SKM-1 treated with dmso at 0.1 percent for 144 hours (cell line): ENCODE measurements at regions not wholly inside any gene's neighbourhood (a gene's known extent, or its start where the extent isn't known, plus 50 kb on each side); places are given as distances from the start of the nearest gene placed in this dataset.

Source experiments
- DNase-seq: peaks from one replicate; lab custom pipeline; 2025; ENCODE audit not compliant: unreplicated experiment; lab: John Stamatoyannopoulos, UW

DNA sequence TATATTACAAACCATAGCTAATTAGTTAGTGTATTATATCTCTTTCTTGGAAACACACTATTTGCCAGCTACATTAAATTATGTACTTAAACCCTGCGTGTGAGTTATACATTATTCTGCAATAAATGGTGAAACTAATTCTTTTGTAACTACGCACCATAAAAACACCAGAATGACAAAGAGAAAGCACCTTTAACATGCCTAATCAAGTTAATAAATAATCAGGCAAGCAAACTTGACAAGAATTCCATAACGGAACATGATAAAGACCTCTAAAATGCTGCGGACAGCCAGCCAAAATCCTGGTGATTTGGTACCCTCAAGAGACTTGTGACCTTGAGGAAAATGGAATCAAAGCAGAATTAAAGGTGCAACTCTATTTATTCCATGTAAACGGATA is 375.3 kb upstream of the KITLG start:
- DNase-seq: no peak

DNA sequence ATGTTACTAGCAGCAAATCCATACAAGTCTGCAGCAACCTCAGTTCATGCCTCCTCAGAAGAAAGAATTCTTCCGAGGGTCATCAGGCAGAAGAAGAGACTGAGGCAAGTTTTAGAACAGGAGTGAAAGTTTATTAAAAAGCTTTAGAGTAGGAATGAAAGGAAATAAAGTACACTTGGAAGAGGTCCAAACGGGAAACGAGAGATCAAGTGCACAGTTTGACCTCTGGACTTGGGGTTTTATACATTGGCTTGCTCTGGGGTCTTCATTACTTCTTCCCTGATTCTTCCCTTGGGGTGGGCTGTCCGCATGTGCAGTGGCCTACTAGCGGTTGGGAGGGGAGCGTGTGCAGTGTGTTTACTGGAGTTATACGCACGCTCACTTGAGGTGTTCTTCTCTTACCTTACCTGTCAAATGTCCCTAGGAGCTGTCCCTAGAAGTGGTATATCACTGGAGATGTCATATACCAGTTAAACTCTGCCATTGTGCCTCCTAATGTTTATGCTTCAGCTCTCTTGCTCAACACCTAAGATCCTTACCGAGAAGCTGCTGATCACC is 372.8 kb upstream of the KITLG start:
- DNase-seq: no peak

DNA sequence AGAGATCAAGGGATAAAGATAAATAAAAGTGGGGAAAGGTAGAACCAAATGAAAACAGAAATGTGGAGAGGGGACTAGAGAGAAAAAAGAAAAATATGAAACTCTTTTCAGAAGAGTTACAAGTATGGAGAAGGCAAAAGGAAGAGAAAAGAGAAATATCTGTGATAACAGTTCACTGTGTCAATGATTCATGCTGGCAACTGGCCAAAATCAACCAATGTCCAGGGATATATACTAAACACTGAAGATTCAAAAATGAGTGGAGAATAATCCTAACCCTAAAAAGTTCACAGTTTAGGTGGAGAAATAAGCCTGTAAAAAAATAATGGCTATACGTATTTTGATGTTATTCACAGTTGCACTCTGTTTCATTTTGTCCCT is 372.3 kb upstream of the KITLG start:
- no peak for DNase-seq

DNA sequence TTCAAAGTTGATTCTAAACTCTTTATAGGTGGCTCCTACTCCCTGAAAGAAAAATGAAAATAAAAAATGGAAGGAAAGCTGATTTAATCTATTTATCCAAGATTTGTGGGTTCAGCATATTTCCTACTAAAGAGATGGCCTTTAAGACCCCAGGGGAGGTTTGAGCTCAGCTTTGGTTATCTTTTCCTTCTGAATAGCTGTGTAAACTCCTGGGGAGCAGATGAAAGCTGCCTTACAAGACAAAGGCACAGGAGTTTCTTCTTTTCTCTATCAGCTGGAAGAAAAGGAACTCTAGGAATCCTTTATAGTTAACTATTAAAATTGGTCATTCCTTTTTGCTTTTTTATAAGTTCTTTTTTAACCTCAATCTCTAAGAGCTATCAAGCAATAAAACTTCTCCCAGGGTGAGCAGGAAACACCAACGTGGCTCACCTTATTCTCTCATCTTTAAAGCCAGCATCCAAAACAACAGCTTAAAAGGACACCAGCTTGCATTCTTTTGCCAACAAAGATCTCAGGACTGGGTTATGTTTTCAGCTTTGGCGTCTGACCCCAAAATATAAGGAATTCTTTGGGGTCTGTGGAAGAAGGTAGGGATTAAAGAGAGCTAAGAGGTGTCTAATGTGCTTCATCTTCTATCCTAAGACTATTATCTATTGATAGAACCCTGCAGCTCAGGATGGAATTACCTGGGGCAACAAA is 371.7 kb upstream of the KITLG start:
- DNase-seq: no peak

DNA sequence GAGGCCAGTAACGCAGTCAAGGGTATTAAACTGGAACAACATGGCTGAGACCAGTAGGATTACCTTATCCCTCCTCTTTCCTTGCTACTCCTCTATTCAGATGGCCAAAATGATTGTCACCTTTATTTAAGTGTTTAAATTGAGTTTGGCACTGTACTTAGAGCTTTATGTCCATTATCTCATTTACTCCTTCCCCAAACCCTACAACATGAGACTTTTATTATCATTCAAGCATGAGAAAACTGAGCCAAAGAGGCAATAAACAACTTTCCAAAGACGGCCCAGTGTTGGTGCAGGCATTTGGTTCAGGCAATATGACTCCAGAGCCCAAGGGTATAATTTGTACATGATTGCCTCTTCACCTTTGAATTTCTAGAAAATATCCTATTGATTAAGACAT is 370.9 kb upstream of the KITLG start:
- DNase-seq: no peak

DNA sequence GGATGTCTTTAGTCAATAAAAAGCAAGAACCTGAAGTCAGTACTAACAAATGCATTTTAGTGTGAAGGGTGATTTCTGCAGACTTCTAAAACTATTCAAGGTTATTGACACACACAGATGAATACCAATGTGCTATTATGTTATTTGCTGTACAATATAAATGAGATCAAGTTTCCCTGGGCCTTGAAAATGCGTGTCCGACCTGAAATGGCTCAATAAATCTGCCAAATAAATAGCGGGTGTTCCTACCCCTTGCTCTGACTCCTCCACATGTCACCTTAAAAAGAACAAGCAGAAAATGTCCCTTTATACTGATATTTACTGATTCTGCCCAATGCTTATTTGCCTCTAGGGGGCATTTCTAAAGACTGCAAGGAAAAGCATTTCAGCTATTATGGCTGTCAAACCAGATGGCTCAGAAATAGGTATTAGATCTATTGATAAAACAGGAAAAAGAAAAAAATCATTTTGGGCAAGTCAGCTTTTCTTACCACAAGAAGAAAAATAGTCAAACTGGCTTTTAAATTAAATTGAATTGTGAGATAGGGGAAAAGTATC is 367.3 kb upstream of the KITLG start:
- DNase-seq: no peak

DNA sequence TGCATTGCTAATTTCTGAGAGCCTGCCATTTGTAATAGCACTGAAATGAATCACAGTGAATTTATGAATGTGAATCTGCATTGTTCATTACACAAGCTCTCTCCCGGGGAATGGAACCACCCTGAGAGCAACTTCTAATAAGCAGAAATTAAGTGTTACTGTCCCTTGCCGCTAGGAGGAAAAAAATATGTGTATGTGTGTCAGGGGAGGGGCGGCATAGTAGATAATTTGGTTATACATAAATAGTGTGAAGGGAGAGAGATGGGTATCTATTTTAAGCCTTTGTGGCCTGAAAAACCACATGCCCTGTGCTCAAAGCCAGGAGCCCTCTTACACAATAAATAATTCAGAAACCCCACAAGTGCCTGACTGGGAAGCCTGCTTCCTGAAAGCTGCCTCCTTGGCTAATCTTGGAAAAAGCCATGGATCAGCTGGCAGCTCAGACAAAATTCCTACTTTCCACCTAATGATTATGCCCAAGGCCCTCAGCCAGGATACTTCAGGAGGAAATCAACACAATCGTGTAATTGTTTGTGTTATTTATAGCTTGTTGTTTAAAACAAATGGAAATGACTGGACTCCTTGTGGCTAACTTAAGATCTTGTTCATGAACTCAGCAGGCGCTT is 366.2 kb upstream of the KITLG start:
- DNase-seq: peak; percentile 31

DNA sequence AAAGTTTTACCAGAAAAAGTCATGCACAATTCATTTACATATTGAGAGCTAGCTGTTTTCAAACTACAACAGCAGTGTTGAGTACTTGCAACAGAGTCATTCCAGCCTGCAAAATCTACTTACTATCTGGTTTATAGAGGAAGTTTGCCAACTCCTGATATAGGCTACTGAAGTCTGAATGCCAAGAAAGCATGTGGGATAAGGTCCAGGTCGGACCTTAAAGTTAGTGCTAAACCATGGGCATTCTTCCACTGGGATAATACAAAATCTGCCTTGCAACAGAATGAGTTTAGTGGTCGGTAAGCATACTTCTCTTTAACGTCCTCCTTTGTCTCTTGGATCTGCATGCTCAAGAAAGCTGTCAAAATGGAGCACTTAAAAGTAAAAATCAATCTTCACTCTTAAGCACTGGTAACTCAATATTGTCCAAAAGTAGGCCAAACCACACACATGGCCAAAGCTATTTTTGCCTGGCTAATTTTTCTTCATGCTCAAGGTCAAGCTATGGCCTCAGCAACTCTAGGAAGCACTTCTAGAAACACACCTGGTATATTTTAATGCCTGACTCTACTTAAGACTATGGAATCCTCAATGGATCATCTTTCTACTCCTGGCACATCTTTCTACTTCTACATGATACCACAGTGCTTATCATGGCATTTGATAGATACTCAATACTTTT is 364.9 kb upstream of the KITLG start:
- DNase-seq: no peak

DNA sequence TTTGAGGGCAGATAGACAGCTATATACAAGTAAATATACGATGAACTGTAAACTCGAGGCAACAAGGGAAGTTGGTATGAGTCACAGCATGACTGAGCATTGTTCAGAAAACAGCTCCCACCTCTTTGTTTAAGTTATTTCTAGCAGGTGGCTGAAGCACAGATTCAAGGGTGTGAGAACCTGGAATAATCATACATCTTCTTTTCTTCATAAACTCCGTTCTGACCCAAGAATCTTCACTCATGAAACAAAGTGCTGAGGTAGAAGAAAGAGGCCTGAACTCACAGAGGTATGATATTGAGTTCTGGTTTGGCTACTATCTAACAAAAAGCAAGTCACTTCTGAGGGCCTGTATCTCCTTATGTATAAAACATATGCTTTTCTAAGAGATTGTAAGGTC is 364.1 kb upstream of the KITLG start:
- DNase-seq: no peak

DNA sequence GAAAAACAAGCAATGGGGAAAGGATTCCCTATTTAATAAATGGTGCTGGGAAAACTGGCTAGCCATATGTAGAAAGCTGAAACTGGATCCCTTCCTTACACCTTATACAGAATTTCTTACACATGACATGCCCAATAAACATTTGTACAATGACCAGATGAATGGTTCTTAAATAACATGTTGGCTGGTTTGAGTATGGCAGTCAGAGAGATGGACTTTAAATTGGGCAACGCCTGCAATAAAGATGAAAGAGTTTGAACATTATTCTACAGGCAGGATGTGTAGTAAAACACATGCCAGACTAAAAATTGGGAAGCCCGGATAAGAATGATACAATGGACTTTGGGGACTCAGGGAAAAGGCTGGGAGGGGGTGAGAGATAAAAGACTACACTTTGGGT is 360.6 kb upstream of the KITLG start:
- DNase-seq: no peak

DNA sequence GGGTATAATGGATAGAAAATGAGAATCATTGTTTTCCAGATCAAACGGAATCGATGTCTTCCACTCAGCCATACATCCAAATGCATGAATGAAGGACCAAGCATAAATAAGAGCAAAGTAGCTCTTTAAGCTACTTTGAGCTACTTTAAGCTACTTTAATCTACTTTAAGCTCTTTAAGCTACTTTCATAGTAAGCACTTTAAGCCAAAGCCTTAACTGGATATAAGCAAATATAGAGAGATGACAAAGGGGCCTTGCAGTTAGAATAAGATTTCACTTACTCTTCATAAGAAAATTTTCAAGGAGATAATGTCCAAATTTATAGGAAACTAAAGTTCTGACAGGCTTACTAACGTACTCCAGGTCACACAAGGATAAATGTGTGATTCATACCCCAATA is 355.6 kb upstream of the KITLG start:
- no peak for DNase-seq

DNA sequence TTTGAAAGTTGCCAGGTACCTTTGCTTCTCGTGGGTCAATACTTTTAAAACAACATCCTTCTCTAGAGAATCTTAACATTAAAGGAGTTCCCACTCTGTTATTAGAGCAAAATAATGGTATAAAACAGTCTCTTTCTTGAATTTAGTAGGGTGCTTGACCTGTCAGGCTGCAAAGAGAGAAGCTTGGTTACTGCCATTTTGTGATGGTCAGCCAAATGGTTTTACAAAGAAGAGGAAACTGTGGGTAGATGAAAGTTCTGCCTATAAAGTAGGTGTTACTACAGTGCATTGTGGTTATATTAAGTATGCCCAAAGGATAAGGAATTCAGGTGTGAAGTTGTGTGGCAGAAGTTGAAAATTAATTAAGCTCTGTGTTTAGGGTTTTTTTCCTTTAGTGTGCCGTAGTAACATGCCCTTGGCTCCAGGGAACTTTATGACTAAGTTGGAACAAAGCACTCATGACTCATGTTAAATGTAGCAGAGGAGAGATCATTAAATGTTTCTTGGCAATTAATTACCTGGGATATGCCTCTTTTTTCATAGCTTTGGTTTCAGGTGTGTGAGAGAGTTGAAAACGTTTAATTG is 354.0 kb upstream of the KITLG start:
- no peak for DNase-seq

DNA sequence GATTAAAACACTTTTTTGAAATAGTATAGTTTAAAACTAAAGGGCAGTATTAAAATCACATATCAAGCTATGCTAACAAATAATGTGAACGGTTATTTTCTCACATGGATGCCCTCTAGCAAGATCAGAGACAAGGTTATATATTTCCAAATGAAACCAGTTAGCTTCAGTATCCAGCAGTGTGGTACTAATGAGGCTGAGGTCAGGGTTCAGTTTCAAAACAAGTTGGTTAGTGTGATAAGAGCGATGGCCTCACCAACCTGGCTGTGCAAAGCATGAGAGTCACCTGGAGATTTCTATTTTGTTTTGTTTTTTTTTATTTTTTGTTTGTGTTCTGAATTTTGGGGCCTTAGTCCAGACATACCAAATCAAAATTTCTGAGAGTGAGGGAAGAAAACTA is 352.2 kb upstream of the KITLG start:
- DNase-seq: no peak

DNA sequence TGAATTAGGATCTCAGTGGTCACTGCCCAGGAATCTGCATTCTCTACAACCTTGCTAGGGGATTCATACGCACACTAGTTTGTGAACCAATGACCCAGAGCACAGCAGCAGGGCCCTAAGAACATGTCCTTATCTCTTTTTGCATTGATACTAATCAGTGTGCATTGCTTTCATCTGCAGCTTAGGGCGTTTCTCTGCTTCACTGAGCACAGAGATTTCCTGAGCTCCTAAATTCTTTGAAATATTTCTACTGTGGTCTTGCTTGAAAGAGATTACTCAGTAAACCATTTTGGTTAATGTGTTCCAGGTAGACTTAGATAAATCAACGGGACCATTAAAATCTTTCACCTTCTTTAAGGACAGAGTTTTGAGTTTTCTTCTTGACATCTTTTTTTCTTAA is 351.3 kb upstream of the KITLG start:
- no peak for DNase-seq

DNA sequence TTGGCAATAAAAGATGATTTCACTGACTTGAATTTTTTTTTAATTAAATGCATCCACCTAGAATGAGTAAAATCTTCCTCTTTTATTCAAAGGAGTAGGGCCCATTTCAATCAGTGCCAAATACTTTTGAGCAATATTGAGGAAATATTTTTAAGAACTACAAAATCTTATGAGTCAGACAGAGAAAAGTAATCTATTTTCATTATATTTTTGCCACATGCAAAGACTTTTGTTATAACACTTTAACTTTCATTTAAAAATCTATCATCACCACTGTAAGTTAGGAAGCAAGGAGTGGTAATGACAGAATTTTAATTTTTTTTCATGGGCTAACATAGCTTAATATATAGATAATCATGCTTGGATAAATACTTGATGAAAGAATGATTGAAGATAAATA is 345.2 kb upstream of the KITLG start:
- DNase-seq: no peak

DNA sequence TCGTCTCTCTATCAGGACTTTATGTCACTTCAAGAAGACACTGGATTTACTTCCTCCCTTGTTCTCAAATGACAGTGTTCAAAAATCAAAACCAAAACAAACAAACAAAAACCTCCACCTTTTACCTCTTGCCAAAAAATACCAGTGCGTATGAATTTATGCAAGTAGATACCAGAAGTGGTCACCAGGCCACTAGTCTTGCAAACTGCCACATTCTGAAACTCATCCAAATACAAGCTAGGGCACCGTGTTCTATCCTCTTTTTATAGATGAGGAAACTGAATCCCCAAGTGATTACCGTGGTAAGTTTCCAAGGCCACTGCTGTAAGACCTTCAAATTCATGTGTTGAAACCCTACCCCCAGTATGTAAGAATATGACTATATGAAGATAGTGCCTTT is 343.9 kb upstream of the KITLG start:
- DNase-seq: no peak

DNA sequence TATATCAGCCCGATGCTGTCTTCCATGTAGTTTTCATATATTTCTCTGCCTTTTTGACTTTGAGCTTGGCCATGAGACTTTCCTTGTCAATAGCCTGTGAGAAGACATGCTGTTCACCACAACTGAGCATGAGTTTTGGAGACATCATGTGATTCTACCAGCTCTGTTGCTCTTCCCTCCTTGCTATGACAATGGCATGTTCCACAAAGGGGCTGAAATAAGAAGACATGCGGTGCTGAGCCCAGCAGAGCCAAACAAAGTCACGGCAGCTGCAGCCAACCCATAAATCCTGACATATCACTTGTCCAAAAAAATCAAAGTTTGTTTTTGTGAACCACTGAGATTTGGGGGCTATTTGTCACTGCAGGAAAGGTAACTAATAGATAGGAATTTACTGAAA is 343.4 kb upstream of the KITLG start:
- no peak for DNase-seq

DNA sequence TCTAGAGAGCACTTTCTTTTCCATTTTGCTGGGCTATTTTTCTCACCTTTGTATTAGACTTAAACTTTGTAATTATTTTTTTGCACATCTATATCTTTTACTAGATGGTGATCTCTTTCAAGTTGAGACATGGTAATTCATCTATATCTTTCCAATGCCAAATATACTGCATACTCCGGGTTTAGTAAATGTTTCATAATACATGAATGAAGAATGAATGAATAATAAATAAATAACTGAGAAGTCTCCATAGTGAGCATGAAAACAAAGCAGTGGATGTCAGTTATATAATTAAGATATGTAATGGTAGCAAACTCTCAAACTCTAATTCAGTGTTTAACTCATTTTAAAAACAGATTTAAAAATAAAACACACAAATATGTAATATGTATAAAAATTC is 342.5 kb upstream of the KITLG start:
- DNase-seq: no peak

DNA sequence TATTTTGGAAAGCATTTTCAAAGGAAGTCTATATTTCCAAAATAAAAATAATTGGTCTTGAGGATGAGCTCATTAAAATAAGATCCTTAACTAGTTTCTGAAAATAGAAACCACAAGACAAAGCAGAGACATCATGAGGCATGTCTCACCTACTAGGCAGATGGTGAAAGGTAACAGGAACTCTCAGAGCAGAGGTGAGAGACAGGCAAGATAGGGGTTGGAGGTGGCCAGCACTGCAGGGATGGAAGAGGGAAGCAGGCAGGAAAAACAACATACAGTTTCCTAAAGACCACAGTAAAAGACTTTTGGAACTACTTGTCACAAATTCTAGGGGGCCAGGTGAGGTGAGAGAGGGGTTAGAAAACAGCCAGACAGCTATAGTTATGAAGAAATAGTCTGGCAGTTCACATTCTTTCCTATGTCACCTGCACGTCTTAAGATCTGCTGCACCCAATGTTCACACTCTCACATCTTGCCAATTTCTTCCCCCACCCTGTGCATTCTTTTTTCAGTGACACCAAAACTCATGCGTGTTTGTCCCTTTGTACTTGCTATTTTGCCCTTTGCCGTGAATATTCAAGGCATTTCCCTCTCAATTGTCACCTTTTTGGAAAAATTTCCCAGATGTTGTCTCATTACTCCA is 341.7 kb upstream of the KITLG start:
- DNase-seq: no peak

DNA sequence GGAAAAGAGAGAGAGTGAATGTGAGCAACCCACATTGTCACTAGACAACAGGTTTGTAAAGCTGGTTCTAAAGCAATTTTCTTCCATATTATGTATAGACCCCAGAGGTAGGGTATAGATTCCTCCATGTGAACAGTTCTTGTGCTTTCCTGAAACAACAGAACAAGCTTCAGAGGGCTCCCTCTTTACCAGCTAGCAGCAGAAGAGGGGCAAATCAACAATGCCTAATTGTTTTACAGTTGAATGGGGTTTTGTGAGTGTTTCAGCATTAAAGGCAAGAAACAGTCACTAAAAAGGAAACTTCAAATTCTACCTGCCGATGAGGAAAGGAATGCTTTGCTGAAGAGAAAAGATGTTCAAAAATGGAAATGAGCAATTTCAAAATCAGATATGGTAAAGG is 341.2 kb upstream of the KITLG start:
- no peak for DNase-seq

DNA sequence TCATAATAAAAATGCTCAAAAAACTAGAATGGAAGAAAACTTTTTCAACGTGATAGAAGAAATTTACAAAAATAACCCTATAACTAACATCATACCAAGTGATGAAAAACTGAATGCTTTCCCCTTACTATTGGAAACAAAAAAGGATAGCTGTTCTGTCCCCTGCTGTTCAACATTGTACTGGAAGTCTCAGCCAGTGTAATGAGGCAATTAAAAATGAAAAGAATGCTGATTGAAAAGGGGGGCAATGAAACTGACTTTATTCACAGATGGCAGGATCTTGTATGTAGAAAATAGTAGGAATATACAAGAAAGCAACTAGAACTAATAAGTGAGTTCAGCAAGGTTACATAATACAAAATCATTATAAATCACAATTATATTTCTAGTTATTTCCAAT is 337.9 kb upstream of the KITLG start:
- no peak for DNase-seq
